ENCODE measurements at regions not wholly inside any gene's neighbourhood (a gene's known extent, or its start where the extent isn't known, plus 50 kb on each side); places are given as distances from the start of the nearest gene placed in this dataset.
"Not testable (repeated sequence)": the region's sequence is repeated elsewhere in the genome, so short reads cannot be mapped to it uniquely, and the experiment has no call there.

DNA sequence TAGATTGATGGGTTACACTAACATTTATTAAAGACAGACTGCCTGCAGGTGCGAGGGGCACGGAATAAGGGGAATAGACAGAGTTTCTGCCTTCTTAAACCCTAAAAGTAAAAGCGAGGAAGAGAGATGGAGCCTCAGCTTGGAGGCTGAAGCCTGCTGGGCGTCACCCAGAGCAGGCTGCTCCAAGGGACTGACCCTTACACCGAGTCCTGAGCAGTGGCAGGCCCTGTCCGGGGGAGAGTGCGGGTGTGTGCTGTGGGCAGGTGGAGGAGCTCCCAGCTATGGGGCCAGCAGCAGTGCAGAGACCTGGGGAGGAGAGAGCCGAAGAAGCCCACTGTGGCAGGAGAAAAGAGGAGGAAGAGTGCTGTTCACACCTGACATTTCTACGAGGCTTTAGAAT, 86.4 kb downstream of the SOX1 start:
- Histone ChIP-seq H3K9ac (ENCODE audit: low read length) (no peak overlapping the region), H3K27me3 (ENCODE audit: control insufficient read depth, insufficient read depth, low read length) (no peaks in the 10 kb centered on the region), H3K9me3 (ENCODE audit: control insufficient read depth, low read depth, low read length) (no peaks in the 10 kb centered on the region), H3K4me1 (ENCODE audit: control insufficient read depth, low read depth, low read length) (no peaks in the 10 kb centered on the region), H3K4me3 (ENCODE audit: low read length) (no peak overlapping the region), H3K36me3 (ENCODE audit: control insufficient read depth, low read depth, low read length) (no peaks in the 10 kb centered on the region), H3K27ac (ENCODE audit: low read length) (no peak overlapping the region)

DNA sequence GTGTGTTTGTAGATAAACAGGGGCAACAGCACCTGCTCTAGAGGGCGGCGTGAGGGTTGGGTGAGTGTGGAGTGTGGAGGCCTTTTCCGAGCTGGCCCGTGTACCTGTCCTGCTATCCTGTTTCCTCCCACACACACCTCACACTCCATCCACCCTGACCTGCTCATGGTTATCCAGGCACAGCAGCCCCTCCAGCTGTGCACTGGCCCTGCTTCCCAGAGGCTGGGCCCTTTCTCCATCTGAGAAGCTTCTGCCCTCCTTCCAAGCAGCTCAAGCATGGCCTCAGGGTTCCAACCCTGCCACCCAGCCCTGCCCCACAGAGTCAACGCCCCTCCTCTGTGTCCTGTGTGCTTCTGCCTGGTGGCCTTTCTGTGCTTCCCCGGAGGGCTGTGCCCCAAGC, 86.9 kb downstream of the SOX1 start:
- H3K27ac ChIP-seq (ENCODE audit: low read length), result no peak overlapping the region
- H3K36me3 ChIP-seq (ENCODE audit: control insufficient read depth, low read depth, low read length), result no peaks in the 10 kb centered on the region
- peaks cover 2% of the 10 kb centered on the region for H3K4me1 ChIP-seq (ENCODE audit: control insufficient read depth, low read depth, low read length)
- no peak overlapping the region for H3K9ac ChIP-seq (ENCODE audit: low read length)
- no peaks in the 10 kb centered on the region for H3K27me3 ChIP-seq (ENCODE audit: control insufficient read depth, insufficient read depth, low read length)
- no peak overlapping the region for H3K4me3 ChIP-seq (ENCODE audit: low read length)
- H3K9me3 ChIP-seq (ENCODE audit: control insufficient read depth, low read depth, low read length), result no peaks in the 10 kb centered on the region

DNA sequence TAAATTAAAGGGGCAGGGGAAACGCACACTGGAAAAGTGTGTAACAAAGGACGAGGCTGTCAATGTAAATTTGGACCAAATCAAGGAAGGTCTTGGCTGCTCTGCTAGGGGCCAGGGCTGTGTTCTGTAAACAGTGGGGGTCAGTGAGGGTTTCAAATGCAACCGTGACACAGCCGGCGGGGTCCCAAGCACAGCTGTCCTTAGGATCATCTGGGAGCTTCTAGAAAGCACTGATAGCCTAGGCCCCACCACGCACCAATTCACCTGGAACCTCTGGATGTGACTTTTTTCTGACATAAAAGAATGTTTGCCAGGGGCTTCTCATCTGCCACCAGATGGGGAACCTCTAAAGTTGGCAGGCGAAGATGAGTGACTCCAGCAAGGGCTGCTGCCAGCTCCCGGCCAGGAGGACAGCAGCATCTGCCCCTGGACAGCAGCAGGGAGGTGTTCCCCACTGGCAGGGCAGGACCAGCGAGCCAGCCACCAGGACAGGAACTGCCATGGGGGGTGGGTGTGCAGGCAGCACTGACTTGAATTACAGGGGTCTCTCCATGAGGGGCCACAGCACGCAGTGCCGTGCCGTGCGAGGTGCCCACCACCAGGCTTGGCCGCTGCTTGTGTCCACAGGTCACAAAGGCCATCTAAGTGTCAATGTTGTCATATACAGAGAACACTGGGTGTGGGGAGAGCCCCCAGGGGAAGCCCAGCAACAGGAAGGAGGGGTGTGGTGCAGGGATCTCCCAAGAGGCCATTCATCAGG, 87.5 kb downstream of the SOX1 start:
- H3K36me3 ChIP-seq (ENCODE audit: control insufficient read depth, low read depth, low read length), result no peaks in the 10 kb centered on the region
- no peak overlapping the region for H3K4me3 ChIP-seq (ENCODE audit: low read length)
- H3K9me3 ChIP-seq (ENCODE audit: control insufficient read depth, low read depth, low read length), result no peaks in the 10 kb centered on the region
- no peaks in the 10 kb centered on the region for H3K27me3 ChIP-seq (ENCODE audit: control insufficient read depth, insufficient read depth, low read length)
- H3K27ac ChIP-seq (ENCODE audit: low read length), result no peak overlapping the region
- peaks cover 9% of the 10 kb centered on the region for H3K4me1 ChIP-seq (ENCODE audit: control insufficient read depth, low read depth, low read length)
- H3K9ac ChIP-seq (ENCODE audit: low read length), result no peak overlapping the region

DNA sequence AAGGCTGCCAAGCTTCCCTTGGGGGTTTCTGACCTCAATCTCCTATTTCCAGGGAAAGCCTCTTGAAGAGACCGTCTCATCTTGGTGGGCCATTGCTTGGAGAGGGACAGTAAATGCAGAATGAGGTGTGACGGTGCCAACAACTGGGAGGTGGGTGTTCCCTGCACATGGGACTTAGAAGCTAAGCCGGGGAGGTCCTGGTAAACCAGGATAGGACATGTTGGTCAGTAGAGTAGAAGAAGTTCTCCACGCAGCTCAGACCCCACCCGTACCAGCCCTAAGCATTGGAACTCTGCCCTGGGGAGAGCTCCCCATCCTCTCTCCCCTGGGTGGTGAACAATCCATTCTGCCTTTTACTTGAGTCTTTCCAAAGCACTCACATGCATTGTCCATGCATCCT, 92.0 kb downstream of the SOX1 start:
- peaks cover 47% of the 10 kb centered on the region for H3K4me1 ChIP-seq (ENCODE audit: control insufficient read depth, low read depth, low read length)
- no peaks in the 10 kb centered on the region for H3K27me3 ChIP-seq (ENCODE audit: control insufficient read depth, insufficient read depth, low read length)
- H3K27ac ChIP-seq (ENCODE audit: low read length), result no peak overlapping the region
- no peaks in the 10 kb centered on the region for H3K9me3 ChIP-seq (ENCODE audit: control insufficient read depth, low read depth, low read length)
- H3K9ac ChIP-seq (ENCODE audit: low read length), result no peak overlapping the region
- H3K4me3 ChIP-seq (ENCODE audit: low read length), result no peak overlapping the region
- H3K36me3 ChIP-seq (ENCODE audit: control insufficient read depth, low read depth, low read length), result no peaks in the 10 kb centered on the region

DNA sequence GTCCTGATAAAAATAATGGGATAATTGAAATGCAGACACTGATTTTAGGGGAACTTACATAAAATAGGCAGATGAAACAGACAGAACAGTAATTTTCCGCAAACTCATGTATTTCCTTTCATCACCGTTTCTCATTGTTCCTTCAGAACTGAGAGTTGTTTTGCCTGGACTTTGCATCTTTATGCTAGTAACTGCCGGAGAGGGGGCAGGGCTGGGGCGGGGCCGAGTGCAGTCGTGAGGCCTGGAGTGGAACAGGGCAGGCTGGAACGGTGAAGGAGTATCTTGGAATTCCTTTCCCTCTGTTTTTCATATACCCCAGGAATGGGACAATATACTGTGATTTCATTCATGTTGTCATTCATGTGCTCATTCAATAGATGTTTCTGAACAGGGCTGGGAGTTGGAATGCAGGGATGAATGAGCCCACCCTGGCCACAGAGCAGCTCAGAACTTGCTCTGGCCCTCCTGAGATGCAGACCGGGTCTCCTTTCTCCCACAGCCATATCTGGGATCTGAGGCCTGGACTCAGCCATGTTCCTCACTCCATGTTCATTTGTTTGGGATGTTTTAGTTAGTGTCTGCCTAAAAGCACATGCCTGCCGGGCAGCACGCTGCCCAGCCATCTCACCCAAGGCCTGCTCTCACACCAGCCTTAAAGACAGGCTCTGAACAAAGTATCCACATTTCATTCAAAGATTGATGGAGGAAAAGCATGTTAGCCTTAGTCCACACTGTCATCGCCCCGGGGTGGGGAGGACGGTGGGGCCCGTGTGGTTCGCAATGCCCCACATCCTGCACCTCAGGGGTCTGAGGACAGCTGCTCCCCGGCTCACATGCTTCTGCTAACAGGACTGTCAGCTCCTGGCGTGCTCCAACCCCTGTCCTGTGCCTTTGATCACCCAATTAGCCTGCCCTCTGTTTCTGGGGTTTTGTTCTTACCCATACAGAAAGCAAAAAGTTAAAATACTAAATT, 92.9 kb downstream of the SOX1 start:
- Histone ChIP-seq H3K4me3 (ENCODE audit: low read length) (no peak overlapping the region), H3K27ac (ENCODE audit: low read length) (no peak overlapping the region), H3K9ac (ENCODE audit: low read length) (no peak overlapping the region)

DNA sequence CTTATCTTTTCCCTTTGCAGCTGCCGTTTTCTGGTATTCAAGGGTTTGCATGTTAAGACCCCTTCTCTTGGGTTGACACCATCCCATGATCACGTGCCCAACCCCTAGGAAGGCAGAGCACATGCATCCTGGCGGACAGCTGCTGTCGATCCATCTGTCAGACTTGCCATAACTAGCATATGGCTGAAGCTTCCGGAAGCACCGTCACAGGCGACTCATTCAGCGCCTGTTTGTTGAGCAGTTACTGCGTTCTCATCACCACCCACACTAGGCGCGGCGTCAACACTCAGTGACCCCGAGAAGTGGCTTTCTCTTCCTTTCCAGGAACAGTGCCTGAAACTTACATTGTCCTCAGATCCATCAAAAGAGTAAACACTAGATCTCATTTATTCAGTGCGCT, 93.6 kb downstream of the SOX1 start:
- peak overlapping the region; percentile 89 for H3K27ac ChIP-seq (ENCODE audit: low read length)
- no peaks in the 10 kb centered on the region for H3K36me3 ChIP-seq (ENCODE audit: control insufficient read depth, low read depth, low read length)
- H3K9me3 ChIP-seq (ENCODE audit: control insufficient read depth, low read depth, low read length), result no peaks in the 10 kb centered on the region
- no peak overlapping the region for H3K4me3 ChIP-seq (ENCODE audit: low read length)
- peaks cover 52% of the 10 kb centered on the region for H3K4me1 ChIP-seq (ENCODE audit: control insufficient read depth, low read depth, low read length)
- peak overlapping the region; percentile 67 for H3K9ac ChIP-seq (ENCODE audit: low read length)
- no peaks in the 10 kb centered on the region for H3K27me3 ChIP-seq (ENCODE audit: control insufficient read depth, insufficient read depth, low read length)

More for the DNA sequence above, 92.9 kb downstream of the SOX1 start:
- Histone ChIP-seq H3K9me3 (ENCODE audit: control insufficient read depth, low read depth, low read length) (no peaks in the 10 kb centered on the region), H3K27me3 (ENCODE audit: control insufficient read depth, insufficient read depth, low read length) (no peaks in the 10 kb centered on the region), H3K36me3 (ENCODE audit: control insufficient read depth, low read depth, low read length) (no peaks in the 10 kb centered on the region), H3K4me1 (ENCODE audit: control insufficient read depth, low read depth, low read length) (peaks cover 47% of the 10 kb centered on the region)

DNA sequence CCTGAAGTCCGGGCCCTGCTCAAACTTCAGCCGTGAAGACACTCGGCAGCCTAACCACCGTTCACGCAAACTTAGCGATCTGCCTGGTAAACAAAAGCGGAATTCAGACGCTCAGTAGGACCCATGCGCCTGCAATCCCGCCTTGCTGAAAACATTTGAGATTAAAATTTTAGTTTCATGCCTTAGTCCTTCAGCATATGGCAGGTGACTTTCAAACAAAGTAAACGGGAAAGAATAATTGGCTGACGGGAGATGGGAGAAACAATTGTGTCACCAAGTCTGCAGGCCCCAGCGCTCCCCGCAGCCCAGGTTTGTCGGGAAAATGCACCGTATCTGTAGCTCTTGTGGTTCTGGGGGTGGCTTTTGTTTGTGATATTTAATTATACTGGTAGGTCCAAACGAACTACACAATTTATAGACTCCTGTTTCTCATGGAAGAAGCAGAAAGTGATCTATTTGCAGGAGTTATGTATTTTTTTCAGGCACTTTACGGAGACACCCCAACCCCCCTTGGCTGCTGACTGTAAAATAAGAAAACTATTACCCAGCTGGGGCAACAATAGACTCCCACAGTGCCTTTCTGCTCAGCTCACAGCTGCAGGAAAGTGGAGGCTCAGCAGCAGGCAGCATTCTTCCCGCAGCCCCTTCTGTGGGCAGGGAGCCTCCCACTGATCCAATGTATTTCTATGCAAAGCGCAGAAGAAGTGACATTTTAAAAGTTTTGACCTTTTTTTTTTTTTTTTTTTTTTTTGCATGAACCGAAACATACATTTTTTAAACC, 94.8 kb downstream of the SOX1 start:
- Histone ChIP-seq H3K4me1 (ENCODE audit: control insufficient read depth, low read depth, low read length) (peaks cover 58% of the 10 kb centered on the region), H3K9ac (ENCODE audit: low read length) (peak overlapping the region; percentile 67), H3K9me3 (ENCODE audit: control insufficient read depth, low read depth, low read length) (no peaks in the 10 kb centered on the region), H3K4me3 (ENCODE audit: low read length) (peak overlapping the region; percentile 36), H3K27ac (ENCODE audit: low read length) (peak overlapping the region; percentile 89), H3K36me3 (ENCODE audit: control insufficient read depth, low read depth, low read length) (no peaks in the 10 kb centered on the region), H3K27me3 (ENCODE audit: control insufficient read depth, insufficient read depth, low read length) (no peaks in the 10 kb centered on the region)

DNA sequence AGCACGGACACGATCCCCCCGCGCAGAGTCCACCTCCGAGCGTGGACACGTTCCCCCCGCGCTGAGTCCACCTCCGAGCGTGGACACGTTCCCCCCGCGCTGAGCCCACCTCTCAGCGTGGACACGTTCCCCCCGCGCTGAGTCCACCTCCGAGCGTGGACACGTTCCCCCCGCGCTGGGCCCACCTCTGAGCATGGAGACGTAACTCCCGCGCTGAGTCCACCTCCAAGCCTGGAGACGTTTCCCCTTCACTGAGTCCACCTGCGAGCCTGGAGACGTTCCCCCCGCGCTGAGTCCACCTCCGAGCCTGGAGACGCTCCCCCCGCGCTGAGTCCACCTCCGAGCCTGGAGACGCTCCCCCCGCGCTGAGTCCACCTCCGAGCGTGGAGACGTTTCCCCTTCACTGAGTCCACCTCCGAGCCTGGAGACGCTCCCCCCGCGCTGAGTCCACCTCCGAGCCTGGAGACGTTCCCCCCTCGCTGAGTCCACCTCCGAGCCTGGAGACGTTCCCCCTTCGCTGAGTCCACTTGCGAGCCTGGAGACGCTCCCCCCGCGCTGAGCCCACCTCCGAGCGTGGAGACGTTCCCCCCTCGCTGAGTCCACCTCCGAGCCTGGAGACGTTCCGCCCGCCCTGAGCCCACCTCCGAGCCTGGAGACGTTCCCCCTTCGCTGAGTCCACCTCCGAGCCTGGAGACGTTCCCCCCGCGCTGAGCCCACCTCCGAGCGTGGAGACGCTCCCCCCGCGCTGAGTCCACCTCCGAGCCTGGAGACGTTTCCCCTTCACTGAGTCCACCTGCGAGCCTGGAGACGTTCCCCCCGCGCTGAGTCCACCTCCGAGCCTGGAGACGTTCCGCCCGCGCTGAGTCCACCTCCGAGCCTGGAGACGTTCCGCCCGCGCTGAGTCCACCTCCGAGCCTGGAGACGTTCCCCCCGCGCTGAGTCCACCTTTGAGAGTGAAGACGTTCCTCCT, 97.0 kb downstream of the SOX1 start:
- H3K27me3 ChIP-seq (ENCODE audit: control insufficient read depth, insufficient read depth, low read length); H3K36me3 ChIP-seq (ENCODE audit: control insufficient read depth, low read depth, low read length): not testable (repeated sequence)

DNA sequence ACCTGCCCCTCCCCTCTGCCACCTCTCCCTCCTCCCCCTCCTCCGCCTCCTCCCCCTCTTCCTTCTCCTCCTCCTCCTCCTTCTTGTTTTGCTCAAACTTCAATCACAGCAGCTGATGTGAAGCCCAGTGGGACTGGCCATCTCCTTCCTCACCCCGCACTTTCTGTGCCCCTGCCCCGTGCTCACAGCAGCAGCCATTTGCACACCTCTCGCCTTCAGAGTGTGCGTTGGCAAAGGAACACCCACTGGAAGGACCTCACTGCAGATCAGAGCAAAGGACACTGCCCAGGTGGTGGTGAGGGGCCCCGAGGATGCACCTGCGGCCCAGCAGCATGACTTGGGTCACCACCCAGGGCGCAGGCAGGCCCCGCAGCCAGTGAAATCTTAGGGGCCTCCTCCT, 98.8 kb downstream of the SOX1 start:
- Histone ChIP-seq H3K9ac (ENCODE audit: low read length) (no peak overlapping the region), H3K4me1 (ENCODE audit: control insufficient read depth, low read depth, low read length) (peaks cover 37% of the 10 kb centered on the region), H3K4me3 (ENCODE audit: low read length) (no peak overlapping the region), H3K9me3 (ENCODE audit: control insufficient read depth, low read depth, low read length) (no peaks in the 10 kb centered on the region), H3K27ac (ENCODE audit: low read length) (no peak overlapping the region), H3K27me3 (ENCODE audit: control insufficient read depth, insufficient read depth, low read length) (no peaks in the 10 kb centered on the region), H3K36me3 (ENCODE audit: control insufficient read depth, low read depth, low read length) (no peaks in the 10 kb centered on the region)

More for the DNA sequence above, 97.0 kb downstream of the SOX1 start:
- peaks cover 54% of the 10 kb centered on the region for H3K4me1 ChIP-seq (ENCODE audit: control insufficient read depth, low read depth, low read length)
- not testable (repeated sequence) for H3K27ac ChIP-seq (ENCODE audit: low read length); H3K9me3 ChIP-seq (ENCODE audit: control insufficient read depth, low read depth, low read length); H3K9ac ChIP-seq (ENCODE audit: low read length); H3K4me3 ChIP-seq (ENCODE audit: low read length)

DNA sequence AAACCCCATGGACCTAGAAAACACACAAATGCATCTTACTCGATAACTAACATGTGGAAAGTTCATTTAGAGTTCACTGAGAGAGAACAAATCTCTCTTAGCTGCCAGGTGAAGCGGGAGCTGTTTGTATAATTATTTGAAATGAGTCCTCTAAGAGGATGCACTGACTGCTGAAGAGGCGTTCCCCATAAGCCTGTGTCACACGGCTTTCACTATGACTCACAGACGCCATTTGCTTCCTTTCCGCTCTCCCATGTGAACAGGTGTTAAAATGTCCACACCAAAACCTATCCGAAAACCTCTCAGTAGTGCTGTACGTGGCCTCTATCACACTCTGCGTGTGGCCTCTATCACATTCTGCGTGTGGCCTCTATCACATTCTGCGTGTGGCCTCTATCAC, 101.8 kb downstream of the SOX1 start:
- Histone ChIP-seq H3K4me1 (ENCODE audit: control insufficient read depth, low read depth, low read length) (peaks cover 11% of the 10 kb centered on the region), H3K4me3 (ENCODE audit: low read length) (no peak overlapping the region), H3K9ac (ENCODE audit: low read length) (no peak overlapping the region), H3K9me3 (ENCODE audit: control insufficient read depth, low read depth, low read length) (no peaks in the 10 kb centered on the region), H3K27ac (ENCODE audit: low read length) (no peak overlapping the region), H3K36me3 (ENCODE audit: control insufficient read depth, low read depth, low read length) (no peaks in the 10 kb centered on the region), H3K27me3 (ENCODE audit: control insufficient read depth, insufficient read depth, low read length) (no peaks in the 10 kb centered on the region)
